ENCODE measurements at regions not wholly inside any gene's neighbourhood (a gene's known extent, or its start where the extent isn't known, plus 50 kb on each side); places are given as distances from the start of the nearest gene placed in this dataset.

GRCh38 chr16:5584109-5584508 is 486.5 kb upstream of the EEF2KMT start (continued):
- TF ChIP-seq FOSL1 (IDR thresholded peaks at IDR 0.05; ENCODE audit: low read depth) (no peak), SRF (IDR thresholded peaks at IDR 0.05; ENCODE audit: low read depth) (no peak), REST (IDR thresholded peaks at IDR 0.05; ENCODE audit: low read depth) (no peak), CTCF (IDR thresholded peaks at IDR 0.05 in 2 of 3, conservative IDR thresholded peaks at IDR 0.05 in 1 of 3; ENCODE audit: borderline replicate concordance in 1 of 3, insufficient read depth in 1 of 3, low read depth in 2 of 3, low read length in 2 of 3) (no peak)

- Histone ChIP-seq H3K9me2 (ENCODE audit: insufficient read depth) (no peaks in the 10 kb centered on the region), H3K4me1 (ENCODE audit: control insufficient read depth in 1 of 2, insufficient read depth in 2 of 2, low read length in 2 of 2) (no peaks in the 10 kb centered on the region), H2AFZ (ENCODE audit: low read depth, low read length, poor library complexity, severe bottlenecking) (no peak overlapping the region), H3K9ac (ENCODE audit: low read length) (no peak overlapping the region), H3K79me2 (ENCODE audit: insufficient read depth, low read length) (no peaks in the 10 kb centered on the region), H3K36me3 (ENCODE audit: control insufficient read depth in 1 of 2, insufficient read depth in 2 of 2, low read length in 2 of 2) (no peaks in the 10 kb centered on the region), H3K4me2 (ENCODE audit: low read length) (no peak overlapping the region), H3K27ac (ENCODE audit: low read depth, low read length) (no peak overlapping the region), H3K27me3 (ENCODE audit: insufficient read depth, low read length) (peaks cover 43% of the 10 kb centered on the region), H3K4me3 (replicated peaks in 1 of 2; ENCODE audit: low read depth in 1 of 2, low read length in 2 of 2) (no peak overlapping the region), H3K9me3 (ENCODE audit: control insufficient read depth in 1 of 2, insufficient read depth in 1 of 2, low read depth in 1 of 2, low read length in 2 of 2) (no peaks in the 10 kb centered on the region), H4K20me1 (ENCODE audit: insufficient read depth) (no peaks in the 10 kb centered on the region)
- TF ChIP-seq ZFX (IDR thresholded peaks at IDR 0.05): no peak
- no peak for TF ChIP-seq SP1 (IDR thresholded peaks at IDR 0.05; ENCODE audit: low read depth)
- no peak for TF ChIP-seq CTCF (IDR thresholded peaks at IDR 0.05 in 2 of 3, conservative IDR thresholded peaks at IDR 0.05 in 1 of 3; ENCODE audit: borderline replicate concordance in 1 of 3, insufficient read depth in 1 of 3, low read depth in 2 of 3, low read length in 2 of 3)
- no peak for TF ChIP-seq ATF3 (IDR thresholded peaks at IDR 0.05)
- TF ChIP-seq CEBPB (IDR thresholded peaks at IDR 0.05; ENCODE audit: low read depth): no peak
- no peak for TF ChIP-seq ELF1 (IDR thresholded peaks at IDR 0.05; ENCODE audit: borderline replicate concordance, low read depth)
- no peak for TF ChIP-seq ZNF274 (IDR thresholded peaks at IDR 0.05; ENCODE audit: low read depth, low read length)
- no peak for TF ChIP-seq FOSL1 (IDR thresholded peaks at IDR 0.05; ENCODE audit: low read depth)
- TF ChIP-seq EZH2phosphoT487 (IDR thresholded peaks at IDR 0.05; ENCODE audit: borderline replicate concordance): no peak
- TF ChIP-seq POLR2A (IDR thresholded peaks at IDR 0.05; ENCODE audit: borderline replicate concordance, extremely low read depth, insufficient read depth, insufficient read length): no peak
- TF ChIP-seq MAX (IDR thresholded peaks at IDR 0.05): no peak
- TF ChIP-seq SRF (IDR thresholded peaks at IDR 0.05; ENCODE audit: low read depth): no peak
- RAD21 ChIA-PET (ENCODE audit: low non-redundant PET in 1 of 2, low total read pairs in 2 of 2, uncharacterized antibody in 2 of 2, unreplicated experiment in 2 of 2): no interaction called here
- CTCF ChIA-PET: no interaction called here
- ATAC-seq (no peak), DNase-seq (ENCODE audit: low read depth, low spot score) (no peak)
- POLR2A ChIA-PET: no interaction called here
- intact Hi-C loops (cut with micrococcal nuclease): no loop called here
- no TSS peak for BruUV-seq (replicated peaks)
Observed at GRCh38 chr16:5582529-5582928, 484.9 kb upstream of the EEF2KMT start.
